Activated CD8-positive, alpha-beta memory T cell treated with anti-CD3 and anti-CD28 coated beads, Interleukin-2, amount 10 ng/mL, durations not matched to agents 7 days and 5 days (primary cell): ENCODE measurements at regions not wholly inside any gene's neighbourhood (a gene's known extent, or its start where the extent isn't known, plus 50 kb on each side); places are given as distances from the start of the nearest gene placed in this dataset.

ENCODE experiments used
- ATAC-seq: fragments of 150-1000 bp; cut with Tn5 transposase; one replicate; pipeline ENCODE4 v1.10.0; 2021; ENCODE audit warnings: moderate library complexity
- CTCF ChIA-PET: fragments of 350-600 bp; sonication (Branson Sonifier 250); formaldehyde crosslinking; loops from one replicate; lab custom pipeline; 2021; ENCODE audit warnings: antibody characterized with exemption; lab: Charles Lee
- DNase-seq: peaks from one replicate; pipeline ENCODE4 v3.0.0-alpha.2; 2020
- H3K27ac Mint-ChIP-seq: one replicate; pipeline ENCODE4 v1.8.0; 2021; ENCODE audit warnings: mild to moderate bottlenecking, mixed read lengths
- H3K27me3 Mint-ChIP-seq: one replicate; pipeline ENCODE4 v1.8.0; 2021; ENCODE audit warnings: mixed read lengths
- H3K36me3 Mint-ChIP-seq: one replicate; pipeline ENCODE4 v1.8.0; 2021; ENCODE audit warnings: mild to moderate bottlenecking, mixed read lengths
- H3K4me1 Mint-ChIP-seq: one replicate; pipeline ENCODE4 v1.8.0; 2021; ENCODE audit warnings: mixed read lengths
- H3K4me3 Mint-ChIP-seq: one replicate; pipeline ENCODE4 v1.8.0; 2021; ENCODE audit warnings: mild to moderate bottlenecking, moderate library complexity, mixed read lengths
- H3K9me3 Mint-ChIP-seq: one replicate; pipeline ENCODE4 v1.8.0; 2022; ENCODE audit warnings: low read depth, mixed read lengths

DNA sequence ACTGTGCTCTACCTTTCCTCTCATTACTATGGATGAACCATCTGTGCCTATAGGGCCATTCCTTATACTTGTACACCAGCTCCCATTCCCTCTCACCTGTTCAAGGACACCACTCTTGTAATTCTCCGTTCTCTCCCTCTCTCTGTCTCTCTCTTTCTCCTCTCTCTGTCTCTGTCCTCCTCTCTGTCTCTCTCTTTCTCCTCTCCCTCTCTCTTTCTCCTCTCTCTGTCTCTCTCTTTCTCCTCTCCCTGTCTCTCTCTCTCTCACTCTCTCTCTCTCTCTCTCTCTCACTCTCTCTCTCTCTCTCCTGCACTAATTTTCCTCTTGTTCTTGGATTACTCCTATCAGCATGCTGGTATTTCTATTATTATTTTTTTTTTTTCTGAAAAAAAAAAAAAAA, 78.9 kb upstream of the RMDN2 start:
- Mint-ChIP-seq H3K9me3 (no peaks in the 10 kb centered on the region), H3K36me3 (peaks cover 2% of the 10 kb centered on the region), H3K4me3 (no peak overlapping the region), H3K4me1 (peaks cover 16% of the 10 kb centered on the region), H3K27ac (no peak overlapping the region), H3K27me3 (peaks cover 22% of the 10 kb centered on the region)
- CTCF ChIA-PET, result interaction anchor here (1.4 kb wide), 1 partner anchor 31 kb away, joined by 6 read pairs; no protein-coding TSS in a partner anchor
- ATAC-seq (no peak), DNase-seq (no peak)

DNA sequence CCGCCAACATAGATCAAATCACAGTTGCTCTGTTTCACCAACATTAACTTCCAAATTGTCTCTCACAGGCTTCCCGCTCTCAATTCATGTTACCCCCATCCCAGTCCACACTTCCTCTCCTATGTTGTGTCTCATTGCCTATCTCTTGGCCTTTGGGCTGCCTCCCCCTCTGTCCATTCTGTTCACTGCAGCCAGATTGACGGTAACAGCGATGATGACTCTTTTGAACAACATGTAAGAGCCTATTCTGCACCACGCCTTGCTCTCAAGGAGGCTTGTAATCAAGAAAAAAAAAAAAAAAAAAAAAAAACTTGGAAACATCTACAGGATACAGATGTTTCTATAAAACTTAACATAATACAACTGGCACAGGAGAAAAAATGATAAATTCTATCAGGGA, 77.3 kb upstream of the RMDN2 start:
- peaks cover 28% of the 10 kb centered on the region for H3K4me1 Mint-ChIP-seq
- CTCF ChIA-PET, result interaction anchor here (1.1 to 1.2 kb wide), 2 partner anchors 15 to 29 kb away, joined by 3 to 4 read pairs; no protein-coding TSS in a partner anchor
- H3K4me3 Mint-ChIP-seq, result no peak overlapping the region
- peaks cover 2% of the 10 kb centered on the region for H3K36me3 Mint-ChIP-seq
- H3K9me3 Mint-ChIP-seq, result no peaks in the 10 kb centered on the region
- peaks cover 12% of the 10 kb centered on the region for H3K27me3 Mint-ChIP-seq
- H3K27ac Mint-ChIP-seq, result no peak overlapping the region
- ATAC-seq (no peak), DNase-seq (no peak)

DNA sequence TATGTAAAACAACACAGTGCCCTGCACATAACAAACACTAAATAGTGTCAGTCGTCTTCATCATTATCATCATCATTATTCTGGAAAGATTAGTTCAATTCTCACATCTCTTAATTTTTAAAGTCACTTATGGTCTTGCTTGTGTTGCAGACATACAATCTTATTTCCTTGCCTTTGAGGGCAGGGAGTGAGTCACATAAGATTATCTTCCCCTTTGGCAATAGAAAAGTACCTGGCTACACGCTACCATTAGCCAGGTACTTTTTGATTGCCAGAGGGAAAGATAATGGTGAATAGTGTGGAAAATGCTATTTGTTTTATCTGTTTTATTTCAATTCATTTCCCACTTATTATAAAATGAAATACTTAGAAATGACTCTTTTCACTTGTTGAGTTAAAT, 76.6 kb upstream of the RMDN2 start:
- CTCF ChIA-PET, result no interaction called here
- ATAC-seq, result no peak
- Mint-ChIP-seq H3K9me3 (no peaks in the 10 kb centered on the region), H3K27ac (no peak overlapping the region), H3K4me1 (peaks cover 28% of the 10 kb centered on the region), H3K4me3 (no peak overlapping the region), H3K27me3 (peaks cover 8% of the 10 kb centered on the region), H3K36me3 (peaks cover 2% of the 10 kb centered on the region)
- no peak for DNase-seq

DNA sequence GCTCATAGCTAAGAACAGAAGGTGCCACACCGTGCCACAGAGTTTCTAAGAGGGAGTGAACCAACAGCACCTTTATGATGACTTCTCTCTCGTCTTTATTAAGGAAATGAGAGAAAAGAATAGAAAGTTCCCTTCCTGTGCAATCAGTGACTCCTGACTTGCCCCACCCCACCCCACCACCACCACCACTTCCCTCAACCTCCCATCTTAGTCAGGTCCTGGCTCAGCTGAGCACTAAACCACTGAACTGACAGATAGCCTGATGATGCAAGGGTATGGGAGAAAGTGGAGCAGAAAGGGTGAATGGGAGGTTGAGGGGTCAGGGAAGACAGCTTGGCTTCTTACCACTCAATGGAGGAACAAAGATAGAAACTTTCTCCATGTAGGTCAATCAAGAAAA, 75.2 kb upstream of the RMDN2 start:
- no peak overlapping the region for H3K27ac Mint-ChIP-seq
- DNase-seq (peak; percentile 64), ATAC-seq (peak; percentile 52)
- no peaks in the 10 kb centered on the region for H3K9me3 Mint-ChIP-seq
- no peak overlapping the region for H3K4me3 Mint-ChIP-seq
- H3K36me3 Mint-ChIP-seq, result peaks cover 2% of the 10 kb centered on the region
- H3K27me3 Mint-ChIP-seq, result peaks cover 2% of the 10 kb centered on the region
- CTCF ChIA-PET, result interaction anchor here (1.2 to 2.8 kb wide), 2 partner anchors 28 to 435 kb away, joined by 3 to 21 read pairs; no protein-coding TSS in a partner anchor
- H3K4me1 Mint-ChIP-seq, result peaks cover 30% of the 10 kb centered on the region

DNA sequence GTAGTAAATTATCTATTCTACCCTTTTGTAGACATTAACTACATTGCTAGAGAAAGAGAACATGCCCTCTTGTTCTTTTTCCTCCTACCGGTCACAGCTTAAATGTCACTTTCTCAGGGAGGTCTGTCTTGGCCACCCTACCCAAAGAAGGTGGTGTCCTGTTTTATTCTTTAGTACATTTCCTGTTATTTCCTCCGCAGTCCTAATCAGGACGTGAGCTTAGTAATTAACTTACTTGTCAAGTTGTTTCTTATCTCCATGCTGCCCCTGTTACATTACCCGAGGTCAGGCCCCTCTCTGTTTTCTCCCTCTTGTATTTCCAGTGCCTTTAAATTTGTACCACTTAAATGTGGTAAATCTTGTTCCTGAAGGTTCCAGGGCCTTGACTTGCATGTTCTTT, 73.7 kb upstream of the RMDN2 start:
- Mint-ChIP-seq H3K4me3 (no peak overlapping the region), H3K27ac (peak overlapping the region; percentile 59), H3K27me3 (no peaks in the 10 kb centered on the region), H3K4me1 (peaks cover 30% of the 10 kb centered on the region), H3K36me3 (peaks cover 2% of the 10 kb centered on the region), H3K9me3 (no peaks in the 10 kb centered on the region)
- CTCF ChIA-PET, result interaction anchor here (1.2 to 2.8 kb wide), 5 partner anchors 10 to 456 kb away, joined by 3 to 21 read pairs (median 6); no protein-coding TSS in a partner anchor
- ATAC-seq (no peak), DNase-seq (no peak)

DNA sequence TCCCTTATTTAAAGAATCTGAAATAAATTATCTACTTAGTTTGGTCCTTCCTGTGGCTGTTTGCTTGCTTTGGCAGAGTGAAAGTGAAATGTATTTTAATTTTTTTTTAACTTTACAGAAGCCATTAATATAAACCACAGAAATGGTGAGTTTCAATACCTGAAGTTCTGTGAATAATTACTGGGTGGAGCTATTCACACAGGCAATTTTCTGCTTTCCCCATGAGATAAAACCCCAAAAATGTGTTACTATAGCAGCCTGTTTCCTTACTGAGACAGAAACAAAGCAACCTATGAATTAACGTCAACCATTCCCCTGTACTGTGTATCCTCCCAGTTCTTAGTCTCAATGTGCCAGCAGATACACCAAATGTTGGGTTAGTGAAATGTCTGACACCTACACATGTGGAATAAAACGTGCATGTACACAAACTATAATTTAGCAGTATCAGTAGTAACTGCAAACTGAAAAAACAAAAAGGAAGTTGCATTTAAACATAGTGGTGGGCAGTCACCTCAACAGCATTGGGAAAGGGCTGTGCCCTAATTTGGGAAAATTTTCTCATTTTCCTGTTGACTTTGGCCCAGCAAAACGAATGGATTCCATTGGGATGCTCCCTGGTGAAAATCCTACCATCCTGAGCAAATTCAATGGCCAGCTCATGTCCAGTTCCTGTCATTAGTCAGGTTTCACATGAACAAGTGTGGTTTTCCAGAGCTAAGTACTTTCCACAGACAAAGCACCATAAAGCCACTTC, 73.1 kb upstream of the RMDN2 start:
- DNase-seq (no peak), ATAC-seq (peak; percentile 64)
- CTCF ChIA-PET, result interaction anchor here (1.3 to 2.8 kb wide), 4 partner anchors 19 to 456 kb away, joined by 3 to 21 read pairs (median 6); no protein-coding TSS in a partner anchor
- H3K36me3 Mint-ChIP-seq, result peaks cover 2% of the 10 kb centered on the region
- H3K4me1 Mint-ChIP-seq, result peaks cover 30% of the 10 kb centered on the region
- H3K27me3 Mint-ChIP-seq, result no peaks in the 10 kb centered on the region
- H3K9me3 Mint-ChIP-seq, result no peaks in the 10 kb centered on the region
- H3K4me3 Mint-ChIP-seq, result no peak overlapping the region
- H3K27ac Mint-ChIP-seq, result peak overlapping the region; percentile 59

DNA sequence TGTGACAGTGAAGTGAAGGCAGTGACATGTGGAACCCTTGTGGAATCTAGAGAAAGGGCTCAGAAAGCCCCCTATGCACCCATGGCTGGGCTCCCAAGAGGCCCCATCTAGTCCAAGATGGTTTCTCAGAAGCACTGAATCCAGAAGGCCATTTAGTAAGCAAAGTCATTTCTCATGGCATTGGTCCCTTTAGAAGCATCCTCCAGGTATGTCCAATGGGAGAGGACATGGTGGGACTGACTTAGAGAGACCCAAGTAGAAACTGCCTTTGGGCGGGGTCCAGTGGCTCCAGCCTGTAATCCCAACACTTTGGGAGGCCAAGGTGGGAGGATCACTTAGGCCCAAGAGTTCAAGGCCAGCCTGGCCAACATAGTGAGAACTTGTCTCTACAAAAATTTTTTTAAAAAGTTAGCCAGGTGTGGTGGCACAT, 72.5 kb upstream of the RMDN2 start:
- Mint-ChIP-seq H3K4me1 (peaks cover 30% of the 10 kb centered on the region), H3K27me3 (no peaks in the 10 kb centered on the region), H3K9me3 (no peaks in the 10 kb centered on the region), H3K36me3 (peaks cover 2% of the 10 kb centered on the region), H3K4me3 (no peak overlapping the region), H3K27ac (no peak overlapping the region)
- ATAC-seq (no peak), DNase-seq (no peak)
- CTCF ChIA-PET, result interaction anchor here (0.6 to 4.8 kb wide), 4 partner anchors 18 to 457 kb away, joined by 3 to 34 read pairs (median 14); no protein-coding TSS in a partner anchor

DNA sequence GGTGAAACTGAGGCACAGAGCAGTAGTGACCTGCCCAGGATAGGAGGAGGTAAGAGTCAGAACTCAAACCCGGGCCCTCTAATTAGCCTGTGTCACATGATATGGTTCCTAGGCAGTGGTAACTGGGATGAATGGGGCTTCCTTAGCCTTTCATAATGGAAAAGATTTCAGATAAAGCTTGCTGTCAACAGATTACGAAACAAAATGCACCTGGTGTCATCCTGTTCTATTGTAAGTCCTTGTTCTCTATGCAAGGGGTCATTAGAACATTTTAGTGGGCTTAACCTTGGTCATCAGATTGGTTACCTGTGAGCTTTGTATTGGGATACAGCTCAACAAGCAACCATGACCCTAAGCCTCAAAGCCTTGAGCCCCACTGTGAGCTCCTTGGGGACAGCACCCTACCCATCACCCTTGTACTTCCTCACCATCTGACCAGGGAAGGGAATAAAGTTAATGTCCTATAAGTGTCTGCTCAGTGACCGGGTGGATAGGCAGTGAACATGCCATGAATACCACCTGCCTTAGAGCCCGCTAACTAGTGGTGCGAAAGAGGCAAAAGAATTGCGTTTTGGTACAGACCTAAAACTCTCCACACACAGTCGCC, 70.3 kb upstream of the RMDN2 start:
- ATAC-seq (no peak), DNase-seq (no peak)
- H3K4me1 Mint-ChIP-seq, result peaks cover 24% of the 10 kb centered on the region
- H3K4me3 Mint-ChIP-seq, result no peak overlapping the region
- no peaks in the 10 kb centered on the region for H3K9me3 Mint-ChIP-seq
- CTCF ChIA-PET, result interaction anchor here (0.7 to 4.8 kb wide), 3 partner anchors 11 to 22 kb away, joined by 3 to 34 read pairs (median 5); no protein-coding TSS in a partner anchor
- peaks cover 2% of the 10 kb centered on the region for H3K36me3 Mint-ChIP-seq
- no peak overlapping the region for H3K27ac Mint-ChIP-seq
- no peaks in the 10 kb centered on the region for H3K27me3 Mint-ChIP-seq

DNA sequence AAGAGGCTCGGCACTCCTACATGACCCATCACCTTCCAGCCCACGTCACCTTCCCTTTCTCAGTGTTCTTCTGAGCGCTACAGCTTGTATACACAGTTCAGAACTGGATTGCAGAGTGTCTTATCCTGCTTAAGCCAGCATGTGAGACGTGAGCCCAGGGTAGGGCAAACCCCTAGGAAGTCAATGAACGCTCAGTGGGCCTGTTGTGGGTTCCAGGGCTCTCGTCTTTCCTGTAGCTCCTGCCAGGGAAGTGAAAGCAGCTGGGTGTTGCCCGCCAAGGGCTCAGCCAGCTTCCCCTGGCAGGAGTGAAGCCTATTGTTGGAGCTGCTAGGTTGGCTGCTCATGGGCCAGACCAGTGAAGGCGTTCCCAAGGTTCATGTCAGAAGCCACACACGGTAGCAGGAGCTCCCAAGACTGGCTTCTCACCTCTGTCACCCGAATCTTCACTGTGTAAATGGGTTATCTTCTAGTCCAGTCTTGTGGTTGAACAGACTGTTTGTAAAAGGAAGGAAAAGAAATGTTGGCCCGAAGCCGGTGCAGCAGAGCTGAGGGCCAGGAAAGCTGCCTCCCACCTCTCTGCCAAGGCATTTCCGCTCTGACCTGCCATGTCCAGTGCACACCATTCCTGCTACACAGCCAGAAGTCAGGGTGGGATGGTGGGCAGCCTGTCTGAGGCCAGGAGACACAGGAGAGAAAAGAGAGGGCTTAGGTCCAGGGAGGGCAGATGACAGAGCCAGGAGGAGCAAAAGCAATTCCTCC, 69.6 kb upstream of the RMDN2 start:
- no peaks in the 10 kb centered on the region for H3K27me3 Mint-ChIP-seq

DNA sequence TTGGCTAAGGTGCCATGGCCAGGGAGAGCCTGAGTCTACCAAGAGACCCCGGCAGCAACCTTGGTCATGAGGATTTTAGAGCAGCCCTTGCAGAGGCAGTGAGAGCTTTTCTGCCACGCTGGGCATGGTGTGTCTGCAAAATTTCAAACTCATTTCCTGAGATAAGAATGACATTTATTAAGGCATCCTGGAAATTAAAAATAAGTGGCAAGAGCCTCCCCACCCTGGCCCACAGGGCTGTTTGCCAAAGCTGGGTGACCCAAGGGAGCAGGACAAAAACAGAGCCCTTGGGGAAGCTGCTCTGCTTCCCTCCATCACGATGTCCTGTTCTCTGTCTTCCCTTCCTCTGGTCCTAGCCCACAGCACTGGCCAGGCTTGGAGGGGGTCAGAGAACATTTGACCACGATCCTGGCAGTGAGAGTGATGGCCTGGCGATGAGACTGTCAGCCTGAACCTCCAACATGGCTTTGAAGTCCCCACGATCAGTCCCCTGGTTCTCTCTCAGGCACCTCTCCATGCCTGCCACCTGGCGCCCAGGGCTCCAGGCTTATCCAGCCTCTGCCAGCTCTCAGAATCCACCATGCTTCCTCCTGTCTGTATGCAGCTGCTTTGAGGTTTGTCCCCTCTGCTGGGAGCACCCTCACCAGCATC, 68.9 kb upstream of the RMDN2 start:
- H3K36me3 Mint-ChIP-seq, result no peaks in the 10 kb centered on the region
- H3K4me1 Mint-ChIP-seq, result peaks cover 13% of the 10 kb centered on the region
- ATAC-seq (no peak), DNase-seq (no peak)
- no peaks in the 10 kb centered on the region for H3K9me3 Mint-ChIP-seq
- H3K27me3 Mint-ChIP-seq, result no peaks in the 10 kb centered on the region
- H3K4me3 Mint-ChIP-seq, result no peak overlapping the region
- no peak overlapping the region for H3K27ac Mint-ChIP-seq
- CTCF ChIA-PET, result interaction anchor here (0.8 to 4.8 kb wide), 2 partner anchors 20 to 26 kb away, joined by 3 to 34 read pairs; no protein-coding TSS in a partner anchor

More for the DNA sequence above, 69.6 kb upstream of the RMDN2 start:
- H3K9me3 Mint-ChIP-seq, result no peaks in the 10 kb centered on the region
- no peaks in the 10 kb centered on the region for H3K36me3 Mint-ChIP-seq
- no peak overlapping the region for H3K4me3 Mint-ChIP-seq
- CTCF ChIA-PET, result interaction anchor here (0.8 to 4.8 kb wide), 2 partner anchors 21 to 27 kb away, joined by 3 to 34 read pairs; no protein-coding TSS in a partner anchor
- no peak for ATAC-seq
- DNase-seq, result no peak
- no peak overlapping the region for H3K27ac Mint-ChIP-seq
- peaks cover 17% of the 10 kb centered on the region for H3K4me1 Mint-ChIP-seq

DNA sequence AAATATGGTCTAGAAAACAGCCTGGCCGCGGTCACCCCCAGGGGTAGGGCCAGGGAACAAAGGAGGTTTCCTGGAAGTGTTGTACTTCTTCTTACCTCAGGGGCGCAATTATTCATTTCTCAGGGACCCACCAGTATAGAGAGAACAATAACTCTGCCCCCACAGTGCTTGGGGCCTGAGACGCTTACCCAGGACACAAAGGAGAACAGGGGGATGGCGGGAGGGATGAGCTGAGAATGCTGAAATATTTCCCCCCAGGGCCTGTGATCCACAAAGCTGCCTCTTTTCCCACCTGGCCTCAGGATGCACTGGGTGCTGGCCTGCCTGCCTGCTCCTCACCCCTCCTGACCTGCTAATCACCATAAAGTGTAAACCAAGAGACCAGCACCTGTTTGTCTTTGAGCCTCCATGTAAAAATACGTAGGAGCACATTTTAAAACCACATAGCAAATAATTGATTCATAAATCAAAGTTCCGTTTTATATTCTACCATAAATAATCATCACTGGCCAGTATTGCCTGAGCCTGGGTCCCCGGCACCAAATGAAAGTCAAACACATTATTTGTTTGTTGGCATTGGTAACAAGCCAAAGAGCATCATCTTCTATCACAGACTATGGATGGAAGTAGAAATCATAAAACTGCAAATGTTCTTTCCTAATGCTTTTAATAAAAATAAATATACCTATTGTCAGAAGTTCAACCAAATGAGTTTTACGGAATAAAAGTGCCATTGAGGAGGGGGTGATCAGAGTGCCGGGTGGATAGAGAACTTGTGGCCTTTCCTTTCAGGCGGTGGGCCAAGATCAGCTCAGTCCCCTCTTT, 67.3 kb upstream of the RMDN2 start:
- ATAC-seq (no peak), DNase-seq (no peak)
- Mint-ChIP-seq H3K36me3 (no peaks in the 10 kb centered on the region), H3K27ac (no peak overlapping the region), H3K4me1 (peaks cover 2% of the 10 kb centered on the region), H3K27me3 (peaks cover 4% of the 10 kb centered on the region), H3K4me3 (no peak overlapping the region), H3K9me3 (no peaks in the 10 kb centered on the region)
- CTCF ChIA-PET, result interaction anchor here (4.8 kb wide), 1 partner anchor 19 kb away, joined by 34 read pairs; no protein-coding TSS in a partner anchor

DNA sequence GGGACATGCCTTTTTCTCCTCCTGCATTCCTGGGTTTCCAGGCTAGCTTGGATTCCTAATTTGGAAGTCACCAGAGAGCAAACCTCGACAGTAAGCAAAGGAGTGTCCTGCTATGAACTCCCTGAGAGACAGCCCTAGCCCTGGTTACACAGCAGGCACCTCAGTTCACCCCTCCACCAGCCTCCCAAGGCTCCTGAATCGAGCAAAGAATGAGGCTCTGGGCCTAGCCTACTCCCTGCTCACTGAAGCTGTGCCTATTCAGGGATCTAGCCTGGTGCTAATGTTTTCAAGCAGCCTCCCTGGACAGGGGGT, 66.7 kb upstream of the RMDN2 start:
- Mint-ChIP-seq H3K36me3 (no peaks in the 10 kb centered on the region), H3K27me3 (peaks cover 8% of the 10 kb centered on the region), H3K4me3 (no peak overlapping the region), H3K27ac (no peak overlapping the region), H3K9me3 (no peaks in the 10 kb centered on the region), H3K4me1 (peaks cover 2% of the 10 kb centered on the region)
- DNase-seq (no peak), ATAC-seq (no peak)
- CTCF ChIA-PET, result no interaction called here
